H1 (cell line): ENCODE measurements at regions not wholly inside any gene's neighbourhood (a gene's known extent, or its start where the extent isn't known, plus 50 kb on each side); places are given as distances from the start of the nearest gene placed in this dataset.
A peak's percentile ranks its signal among the peaks of the same experiment; 100 is the strongest.

Source experiments
- CTCF ChIA-PET: fragments of 300-600 bp; sonication (Branson Sonifier 250); formaldehyde crosslinking; loops from one replicate; lab custom pipeline; 2021; ENCODE audit not compliant: partially characterized antibody; lab: Charles Lee
- POLR2A ChIA-PET: fragments of 300-600 bp; sonication (Branson Sonifier 250); formaldehyde crosslinking; loops from one replicate; lab custom pipeline; 2021; ENCODE audit warnings: inconsistent platforms; ENCODE audit not compliant: partially characterized antibody; lab: Charles Lee
- DNase-seq, 2 experiments: peaks; one replicate each; pipeline versions ENCODE4 v3.0.0 to v3.0.0-alpha.2; 2010 to 2022; ENCODE audit warnings: low spot score in 2 of 2, low read depth in 1 of 2, mixed read lengths in 1 of 2
- FAIRE-seq: peaks from 2 replicates; lab custom pipeline; 2011; peaks lifted over from hg19 to GRCh38; lab: Jason Lieb, UNC
- H2AFZ ChIP-seq: 2 replicates; pipeline ENCODE4 v1.8.1; 2012; ENCODE audit warnings: low read length, inconsistent platforms
- H2AK5ac ChIP-seq: 2 replicates; pipeline ENCODE4 v1.6.1; 2013; ENCODE audit warnings: low read depth, low read length
- H2BK120ac ChIP-seq: replicated peaks from 2 replicates; pipeline ENCODE3; 2013; ENCODE audit warnings: low read depth, low read length, inconsistent platforms
- H2BK12ac ChIP-seq: 2 replicates; pipeline ENCODE4 v1.6.1; 2013; ENCODE audit warnings: low read depth, low read length
- H2BK15ac ChIP-seq: 2 replicates; pipeline ENCODE4 v1.6.1; 2013; ENCODE audit warnings: low read length
- H2BK20ac ChIP-seq: 2 replicates; pipeline ENCODE4 v1.6.1; 2013; ENCODE audit warnings: low read length
- H2BK5ac ChIP-seq: 2 replicates; pipeline ENCODE4 v1.6.1; 2013; ENCODE audit warnings: low read depth, low read length
- H3K14ac ChIP-seq: 2 replicates; pipeline ENCODE4 v1.6.1; 2013; ENCODE audit warnings: inconsistent platforms; ENCODE audit not compliant: insufficient read length
- H3K18ac ChIP-seq: 2 replicates; pipeline ENCODE4 v1.6.1; 2013; ENCODE audit warnings: low read length; ENCODE audit errors: extremely low read depth
- H3K23ac ChIP-seq: 2 replicates; pipeline ENCODE4 v1.6.1; 2013; ENCODE audit warnings: inconsistent platforms; ENCODE audit not compliant: insufficient read length
- H3K23me2 ChIP-seq: 2 replicates; pipeline ENCODE4 v1.6.1; 2013; ENCODE audit warnings: low read depth, low read length
- H3K27ac ChIP-seq: 2 replicates; pipeline ENCODE4 v1.6.1; 2011; ENCODE audit warnings: low read depth, low read length, inconsistent platforms
- H3K27me3 ChIP-seq, 4 experiments: replicated peaks in 1 of 4; 1 replicate in 1 of 4; 2 replicates in 3 of 4; pipeline versions ENCODE4 v1.6.1 to v1.8.1; 2011 to 2013; ENCODE audit warnings: low read length in 3 of 4, mild to moderate bottlenecking in 3 of 4, inconsistent platforms in 2 of 4, mixed read lengths in 2 of 4, moderate library complexity in 1 of 4; ENCODE audit not compliant: control insufficient read depth in 3 of 4, insufficient read depth in 3 of 4; ENCODE audit errors: extremely low read depth in 1 of 4
- H3K36me3 ChIP-seq, 4 experiments: 2 replicates each; pipeline versions ENCODE4 v1.6.1 to v1.8.1; 2011 to 2013; ENCODE audit warnings: mild to moderate bottlenecking in 4 of 4, low read length in 3 of 4, moderate library complexity in 2 of 4, control low read depth in 1 of 4, inconsistent platforms in 1 of 4; ENCODE audit not compliant: insufficient read depth in 4 of 4, control insufficient read depth in 2 of 4
- H3K4ac ChIP-seq: replicated peaks from 2 replicates; pipeline ENCODE3; 2013; ENCODE audit warnings: low read length, low read depth, mixed read lengths, inconsistent platforms; ENCODE audit not compliant: insufficient read length
- H3K4me1 ChIP-seq, 4 experiments: replicated peaks in 1 of 4; 1 replicate in 1 of 4; 2 replicates in 3 of 4; pipeline versions ENCODE4 v1.6.1 to v1.8.1; 2011 to 2013; ENCODE audit warnings: low read length in 3 of 4, inconsistent platforms in 2 of 4, mixed read lengths in 1 of 4; ENCODE audit not compliant: insufficient read depth in 4 of 4, control insufficient read depth in 3 of 4
- H3K4me2 ChIP-seq, 2 experiments: 2 replicates each; pipeline versions ENCODE4 v1.6.1 to v1.8.1; 2011 to 2013; ENCODE audit warnings: low read depth in 2 of 2, low read length in 2 of 2, control low read depth in 1 of 2, inconsistent platforms in 1 of 2, mild to moderate bottlenecking in 1 of 2; ENCODE audit not compliant: insufficient read depth in 1 of 2
- H3K4me3 ChIP-seq, 4 experiments: fragments of 200-600, 300-600 bp in 1 of 4; sonication (generic), shearing (Covaris generic), sonication (Bioruptor Twin) in 1 of 4; 2 replicates each; pipeline versions ENCODE4 v1.5.1 to v1.8.1; 2011 to 2016; ENCODE audit warnings: low read length in 4 of 4, low read depth in 3 of 4, control low read depth in 2 of 4, inconsistent platforms in 2 of 4, mild to moderate bottlenecking in 2 of 4, mixed read lengths in 1 of 4, moderate library complexity in 1 of 4; ENCODE audit not compliant: insufficient read depth in 2 of 4; ENCODE audit errors: extremely low read depth in 1 of 4
- H3K56ac ChIP-seq: replicated peaks from 2 replicates; pipeline ENCODE3; 2013; ENCODE audit warnings: low read depth, mild to moderate bottlenecking, mixed read lengths, low read length, inconsistent platforms; ENCODE audit not compliant: insufficient read length
- H3K79me1 ChIP-seq: 2 replicates; pipeline ENCODE4 v1.6.1; 2013; ENCODE audit warnings: low read depth, low read length, control low read depth
- H3K79me2 ChIP-seq, 2 experiments: 2 replicates each; pipeline versions ENCODE4 v1.6.1 to v1.8.1; 2012 to 2013; ENCODE audit warnings: low read length in 2 of 2, mild to moderate bottlenecking in 2 of 2, inconsistent platforms in 1 of 2; ENCODE audit not compliant: insufficient read depth in 2 of 2, control insufficient read depth in 1 of 2
- H3K9ac ChIP-seq, 4 experiments: replicated peaks in 1 of 4; 1 replicate in 1 of 4; 2 replicates in 3 of 4; pipeline versions ENCODE4 v1.6.1 to v1.8.1; 2011 to 2013; ENCODE audit warnings: low read depth in 3 of 4, low read length in 3 of 4, control low read depth in 2 of 4, mild to moderate bottlenecking in 2 of 4, moderate library complexity in 2 of 4, inconsistent platforms in 1 of 4; ENCODE audit errors: extremely low read depth in 1 of 4
- H3K9me3 ChIP-seq, 2 experiments: 2 replicates each; pipeline versions ENCODE4 v1.6.1 to v1.8.1; 2012 to 2013; ENCODE audit warnings: mild to moderate bottlenecking in 2 of 2, moderate library complexity in 2 of 2, control low read depth in 1 of 2, inconsistent platforms in 1 of 2, low read depth in 1 of 2, low read length in 1 of 2, mixed read lengths in 1 of 2; ENCODE audit not compliant: insufficient read depth in 2 of 2
- H4K20me1 ChIP-seq, 2 experiments: replicated peaks in 1 of 2; 2 replicates each; pipeline versions ENCODE3 to v1.8.1; 2011 to 2013; ENCODE audit warnings: inconsistent platforms in 2 of 2, low read length in 2 of 2, mild to moderate bottlenecking in 1 of 2; ENCODE audit not compliant: insufficient read depth in 2 of 2, control insufficient read depth in 1 of 2
- H4K5ac ChIP-seq: 2 replicates; pipeline ENCODE4 v1.6.1; 2013; ENCODE audit warnings: low read length, low read depth, mixed read lengths, inconsistent platforms; ENCODE audit not compliant: insufficient read length
- H4K8ac ChIP-seq: 2 replicates; pipeline ENCODE4 v1.8.0; 2013; ENCODE audit warnings: mild to moderate bottlenecking, moderate library complexity, low read length, inconsistent platforms; ENCODE audit not compliant: insufficient read depth; ENCODE audit errors: extremely low read depth
- H4K91ac ChIP-seq: replicated peaks from 2 replicates; pipeline ENCODE3; 2013; ENCODE audit warnings: low read length, mixed read lengths, inconsistent platforms; ENCODE audit not compliant: insufficient read length
- ATF2 ChIP-seq: IDR thresholded peaks from 2 replicates; pipeline ENCODE4 v1.6.1; 2012; ENCODE audit warnings: low read length, inconsistent platforms
- BRCA1 ChIP-seq: IDR thresholded peaks from 2 replicates; pipeline ENCODE4 v1.6.1; 2012; ENCODE audit warnings: low read depth, low read length, improper control_type of control experiment
- CBX5 ChIP-seq: fragments of 300-800, 300-1000 bp; sonication (generic); IDR thresholded peaks from 2 replicates; pipeline ENCODE4 v1.7.1; 2016; ENCODE audit warnings: antibody characterized with exemption, low read length, low read depth
- KDM1A ChIP-seq: fragments of 200-600, 300-600 bp; sonication (generic); IDR thresholded peaks from 2 replicates; pipeline ENCODE4 v1.7.1; 2016; ENCODE audit warnings: mild to moderate bottlenecking, low read length, borderline replicate concordance
- RAD21 ChIP-seq, 2 experiments: IDR thresholded peaks in 1 of 2; conservative IDR thresholded peaks in 1 of 2; 2 replicates each; pipeline ENCODE4 v1.6.1; 2011; ENCODE audit warnings: low read depth in 2 of 2, low read length in 2 of 2, improper control_type of control experiment in 1 of 2, inconsistent platforms in 1 of 2, mild to moderate bottlenecking in 1 of 2, moderate library complexity in 1 of 2
- RBBP5 ChIP-seq: IDR thresholded peaks from 2 replicates; pipeline ENCODE4 v1.7.1; 2012; ENCODE audit warnings: low read depth, mild to moderate bottlenecking, inconsistent platforms, low read length, moderate library complexity, borderline replicate concordance
- WGBS, 2 experiments: shearing (Covaris generic) in 1 of 2; methylation state at CpG; one replicate each; pipeline versions ENCODE4 v1.1.6 to v1.1.7; 2013 to 2015; ENCODE audit warnings: low lambda C conversion rate in 2 of 2, mixed read lengths in 2 of 2, inconsistent platforms in 1 of 2, low coverage in 1 of 2, missing lambda C conversion rate in 1 of 2; ENCODE audit not compliant: insufficient replicate concordance in 2 of 2, insufficient coverage in 1 of 2, insufficient read length in 1 of 2; ENCODE audit errors: extremely low coverage in 1 of 2, missing lambda C conversion rate in 1 of 2; 5-methylcytosine and 5-hydroxymethylcytosine counted together

GRCh38 chr5:158534203-158534602 is 565.5 kb downstream of the EBF1 start:
- Histone ChIP-seq H3K27ac (no peak overlapping the region), H3K79me2 (no peaks in the 10 kb centered on the region), H3K9ac (no peak overlapping the region), H3K4me2 (no peak overlapping the region), H3K4me3 (no peak overlapping the region), H3K23ac (no peak overlapping the region), H3K18ac (no peak overlapping the region), H3K4ac (no peak overlapping the region), H3K79me1 (no peaks in the 10 kb centered on the region), H3K27me3 (no peaks in the 10 kb centered on the region), H2BK120ac (no peak overlapping the region), H3K36me3 (no peaks in the 10 kb centered on the region), H3K56ac (no peak overlapping the region), H2AK5ac (no peak overlapping the region), H3K9me3 (no peaks in the 10 kb centered on the region), H3K23me2 (no peaks in the 10 kb centered on the region), H3K4me1 (peaks cover 0 to 12% (median 4%) of the 10 kb centered on the region in 4 experiments; a peak in 5 of 7 replicates), H2AFZ (peak overlapping the region; percentile 4; the same call in 1 of the 2 replicates), H2BK20ac (no peak overlapping the region), H4K5ac (no peak overlapping the region), H2BK5ac (no peak overlapping the region), H4K8ac (no peak overlapping the region), H3K14ac (no peak overlapping the region), H2BK15ac (no peak overlapping the region), H2BK12ac (no peak overlapping the region), H4K20me1 (no peaks in the 10 kb centered on the region), H4K91ac (no peak overlapping the region)
- DNase-seq (peak in 1 of 2 experiments; percentile 45), FAIRE-seq (no peak)
- CTCF ChIA-PET = interaction anchor here (0.8 to 1.0 kb wide), 4 partner anchors 77 to 585 kb away, joined by 3 to 5 read pairs (median 3); no protein-coding TSS in a partner anchor
- POLR2A ChIA-PET = no interaction called here
- 68% methylated on average over 10 of the region's 10 CpGs; no CpG with 5 or more reads in 1 of the 2 experiments for WGBS, 2 experiments
- TF ChIP-seq ATF2 = no peak
- no peak for TF ChIP-seq BRCA1
- TF ChIP-seq RAD21 (IDR thresholded peaks at IDR 0.05 in 1 of 2, conservative IDR thresholded peaks at IDR 0.05 in 1 of 2; ENCODE audit: low read depth in 2 of 2, low read length in 2 of 2) = peak in 1 of 2 experiments; percentile 11; a peak in 1 of 4 replicates
- no peak for TF ChIP-seq CBX5
- TF ChIP-seq RBBP5 = no peak
- TF ChIP-seq KDM1A = no peak
